ENCODE measurements at regions not wholly inside any gene's neighbourhood (a gene's known extent, or its start where the extent isn't known, plus 50 kb on each side); places are given as distances from the start of the nearest gene placed in this dataset.
A peak's percentile ranks its signal among the peaks of the same experiment; 100 is the strongest.

DNA sequence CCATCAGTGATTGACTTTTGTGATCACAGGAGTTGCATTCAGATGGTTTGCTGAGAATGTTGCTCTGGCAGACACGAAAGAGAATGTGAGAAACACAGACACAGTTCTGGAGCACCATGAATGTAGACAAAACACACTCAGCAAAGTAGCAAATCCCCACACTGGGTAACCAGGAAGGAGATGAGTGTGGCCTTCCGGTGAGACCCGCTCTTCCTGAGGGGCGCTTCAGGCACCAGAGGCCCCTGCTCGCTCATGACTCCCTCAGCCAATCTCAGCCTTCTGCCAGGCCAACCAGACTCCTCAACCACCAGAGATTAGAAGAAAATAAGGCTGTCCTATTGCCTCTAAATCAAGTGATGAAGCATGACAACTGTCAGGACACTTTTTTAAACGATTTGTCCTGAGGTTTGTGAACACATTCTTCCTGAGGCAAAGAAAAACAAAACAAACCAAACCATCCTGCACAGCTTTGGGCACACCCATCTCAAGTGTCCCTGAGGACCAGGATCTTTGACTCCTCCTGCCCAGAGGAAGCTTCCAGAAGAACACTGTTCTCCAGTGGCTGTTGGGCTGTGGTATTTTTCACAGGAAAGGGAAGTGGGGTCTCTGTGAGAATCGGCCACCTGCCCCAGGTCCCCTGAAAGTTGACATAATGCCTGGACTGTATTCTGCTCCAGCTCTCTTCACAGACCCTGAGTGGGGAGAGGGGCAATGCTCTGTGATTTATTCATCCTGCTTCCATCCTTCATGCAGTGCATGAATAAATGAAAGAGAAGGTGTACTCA, 152.8 kb downstream of the BCL11A start:
- DNase-seq, result no peak

- DNase-seq, result no peak
These were observed 159.0 kb downstream of the BCL11A start for GRCh38 chr2:60394463-60394862.

DNA sequence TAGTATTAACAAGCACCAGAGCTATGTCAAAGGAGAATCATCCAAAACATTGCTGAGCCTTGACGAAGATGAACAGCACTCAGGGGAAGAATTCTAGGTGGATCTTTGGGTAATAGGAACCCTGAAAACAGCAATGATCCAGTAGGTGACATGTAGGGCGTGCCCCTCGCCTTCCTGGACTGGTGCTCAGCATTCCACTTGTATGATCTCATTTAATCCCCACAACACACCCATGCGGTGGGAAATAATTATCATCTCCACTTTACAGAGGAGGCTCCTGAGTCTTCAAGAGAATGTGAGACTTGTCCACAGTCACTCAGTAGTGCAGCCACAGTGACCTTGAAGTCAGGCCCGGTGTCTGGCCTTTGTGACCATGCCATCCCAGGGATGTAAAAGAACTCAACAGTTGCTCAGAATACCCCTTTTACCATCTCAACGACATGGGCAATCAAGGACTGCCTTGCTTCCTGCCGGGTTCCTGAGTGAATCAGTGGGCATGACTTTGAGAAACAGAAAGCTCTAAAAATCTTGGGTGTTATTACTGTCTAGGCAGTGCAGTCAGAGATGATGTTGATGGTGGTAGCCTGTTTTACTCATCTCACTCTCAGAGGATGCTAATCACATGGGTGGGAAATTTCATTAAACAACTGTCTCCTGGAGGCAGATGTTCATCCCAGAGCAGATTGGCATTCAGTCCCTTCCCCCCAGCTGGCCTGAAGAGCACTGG, 161.6 kb downstream of the BCL11A start:
- no peak for DNase-seq

GRCh38 chr2:60391230-60391629, 162.2 kb downstream of the BCL11A start:
- DNase-seq, result peak; percentile 69

DNA sequence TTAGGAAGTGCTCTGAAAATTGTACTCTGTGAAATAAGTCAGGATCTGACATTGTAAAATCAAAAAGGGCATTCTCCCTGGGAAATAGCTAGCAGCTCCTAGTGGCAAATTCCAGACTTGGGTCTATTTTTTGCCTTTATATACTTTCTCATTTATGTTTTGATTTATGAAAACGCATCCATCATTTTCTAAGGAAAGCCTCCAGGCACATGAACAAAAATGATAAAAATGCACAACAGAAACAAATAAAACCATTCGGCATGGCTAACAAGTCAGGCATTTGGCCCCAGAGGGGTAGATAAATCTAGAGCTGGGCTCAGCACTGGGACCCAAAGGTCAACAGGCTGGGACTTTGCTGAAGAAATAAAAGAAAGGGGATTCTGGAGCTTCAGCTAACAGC, 167.0 kb downstream of the BCL11A start:
- no peak for DNase-seq

DNA sequence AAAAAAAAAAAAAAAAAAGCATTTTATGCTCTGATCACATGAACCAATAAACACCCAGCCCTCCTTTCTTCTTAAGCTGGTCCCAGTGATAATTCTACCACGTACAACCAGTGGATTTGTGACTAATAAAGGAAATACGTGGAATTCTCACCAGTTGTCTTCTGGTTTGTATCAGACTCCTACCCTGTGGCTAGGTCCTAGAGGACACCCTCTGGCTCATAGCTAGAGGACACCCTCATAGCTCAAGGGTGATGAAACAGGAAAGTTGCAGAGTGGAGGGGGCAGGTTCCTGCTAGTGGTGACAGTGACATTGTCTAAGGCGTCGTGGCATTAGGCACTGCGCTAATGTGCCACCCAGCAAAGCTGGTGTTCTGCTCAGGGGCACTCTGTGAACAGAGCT, 167.8 kb downstream of the BCL11A start:
- DNase-seq, result no peak

DNA sequence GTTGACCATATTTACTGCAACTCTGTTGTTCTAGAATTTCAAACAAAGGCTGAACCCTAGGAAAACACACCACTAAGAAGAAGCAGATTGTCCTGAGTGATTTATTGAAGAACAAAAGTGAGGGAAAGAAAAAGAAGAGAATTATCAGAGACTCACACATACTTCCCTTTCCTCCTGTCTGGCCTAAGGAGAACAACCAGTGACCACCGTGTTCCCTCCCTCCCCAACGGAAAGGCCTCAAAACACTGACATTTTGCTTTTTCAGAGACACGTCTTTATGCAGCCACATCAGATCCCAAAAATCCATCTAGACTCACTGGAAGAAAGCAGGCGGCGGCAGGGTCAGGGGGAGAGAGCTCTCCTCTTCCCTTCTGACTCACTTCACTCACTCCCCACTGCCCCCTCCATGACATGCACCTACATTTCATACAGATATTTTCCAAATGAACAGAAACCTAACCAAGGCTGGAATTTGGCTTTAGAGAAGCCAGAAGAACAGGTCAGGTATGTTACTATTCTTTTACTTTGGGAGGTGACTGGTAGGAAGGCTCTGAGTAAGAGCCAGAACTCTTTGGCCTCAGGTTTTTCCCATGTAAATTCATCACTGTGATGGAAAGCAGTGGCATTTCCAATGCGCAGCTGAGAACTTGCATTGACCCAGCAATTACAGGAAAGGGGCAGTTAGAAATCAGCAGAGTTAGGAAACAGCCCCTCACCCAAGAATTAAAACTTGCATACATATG, 169.9 kb downstream of the BCL11A start:
- DNase-seq, result no peak

DNA sequence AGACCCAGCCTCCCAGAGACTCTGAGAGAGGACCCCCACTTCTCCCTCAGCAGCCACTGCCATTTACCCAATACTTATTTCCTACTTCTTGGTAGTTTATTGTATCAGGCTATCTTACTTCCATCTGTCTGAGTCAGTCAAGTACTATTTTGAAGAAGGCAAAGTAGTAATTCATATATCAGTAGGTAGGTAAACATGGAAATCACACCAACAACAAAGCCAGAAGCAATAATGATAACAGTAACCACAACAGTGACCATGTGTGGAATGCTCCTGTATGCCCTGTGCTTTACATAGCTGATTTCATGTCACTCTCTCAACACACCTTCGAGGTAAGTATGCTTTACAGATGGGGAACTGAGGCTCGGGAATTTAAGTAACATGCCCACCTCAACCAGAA, 173.0 kb downstream of the BCL11A start:
- DNase-seq, result no peak

DNA sequence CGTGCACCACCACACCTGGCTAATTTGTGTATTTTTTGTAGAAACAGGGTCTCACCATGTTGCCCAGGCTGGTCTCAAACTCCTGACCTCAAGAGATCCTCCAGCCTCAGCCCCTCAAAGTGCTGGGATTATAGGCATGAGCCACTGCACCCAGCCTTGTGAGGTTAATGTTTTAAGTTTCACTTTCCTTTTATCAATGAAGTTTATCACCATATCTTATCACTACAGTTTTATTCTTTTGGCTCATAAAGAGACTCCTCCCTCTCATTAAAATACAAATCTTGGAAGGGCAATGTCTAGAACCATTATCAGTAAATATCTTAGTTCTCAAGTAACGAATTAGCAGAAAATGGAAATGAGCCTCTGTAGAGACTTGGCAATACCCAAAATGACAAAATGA, 173.8 kb downstream of the BCL11A start:
- DNase-seq, result no peak

DNA sequence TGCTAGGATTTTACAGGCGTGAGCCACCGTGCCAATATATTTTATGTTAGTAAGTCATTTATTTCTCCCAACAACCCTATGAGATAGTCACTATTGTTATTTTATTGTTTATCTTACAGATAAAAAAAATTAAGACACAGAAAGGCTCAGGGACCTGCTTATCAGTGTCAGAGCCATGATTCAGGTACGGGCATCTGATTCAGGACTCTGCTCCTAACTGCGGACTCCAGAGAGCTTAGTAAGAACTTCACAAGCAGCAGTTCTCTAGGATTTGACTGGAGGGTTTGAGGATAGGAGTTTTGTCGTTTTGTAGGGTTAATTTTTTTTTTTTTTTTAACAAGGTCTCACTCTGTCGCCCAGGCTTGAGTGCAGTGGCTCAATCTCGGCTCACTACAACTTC, 174.2 kb downstream of the BCL11A start:
- DNase-seq, result no peak

DNA sequence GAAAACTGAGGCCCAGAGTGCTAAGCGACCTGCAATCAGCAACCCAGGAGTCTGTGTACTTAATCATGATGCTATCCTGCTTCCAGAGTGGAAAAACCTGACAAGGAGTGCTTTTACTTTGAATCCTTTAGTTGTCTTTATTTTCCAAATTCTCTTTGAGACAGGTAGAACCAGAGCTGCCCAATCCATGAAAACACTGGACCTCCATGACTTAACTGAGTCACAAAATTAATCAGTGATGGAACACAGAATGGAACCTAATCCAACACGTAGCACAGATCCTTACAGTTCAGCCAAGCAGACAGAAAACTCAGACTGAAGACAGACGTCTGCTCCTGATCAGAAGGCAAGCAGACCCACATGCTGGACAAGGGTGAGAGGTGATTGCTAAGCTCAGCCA, 175.6 kb downstream of the BCL11A start:
- DNase-seq, result no peak

GRCh38 chr2:60376252-60376651, 177.2 kb downstream of the BCL11A start:
- no peak for DNase-seq

DNA sequence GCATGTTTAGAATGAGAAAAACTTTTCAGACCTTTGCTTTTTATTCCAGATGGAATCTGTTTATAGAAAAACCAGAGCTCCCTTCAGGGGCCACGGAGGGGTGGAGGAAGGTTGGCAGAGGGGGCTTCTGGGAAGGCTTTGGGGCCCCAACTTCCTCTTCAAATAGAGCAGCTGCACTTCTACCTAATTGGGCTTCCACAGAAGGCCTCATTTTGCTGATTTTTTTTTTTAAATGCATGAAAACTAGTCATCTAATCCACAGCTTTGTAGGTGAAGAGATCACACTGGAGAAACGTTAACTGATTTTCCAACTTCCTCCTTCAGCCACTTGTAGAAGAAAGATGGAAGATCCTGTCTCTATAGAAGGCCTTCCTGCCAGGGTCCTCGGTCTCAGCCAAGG, 181.8 kb downstream of the BCL11A start:
- no peak for DNase-seq

GRCh38 chr2:60371219-60371618, 182.2 kb downstream of the BCL11A start:
- no peak for DNase-seq

DNA sequence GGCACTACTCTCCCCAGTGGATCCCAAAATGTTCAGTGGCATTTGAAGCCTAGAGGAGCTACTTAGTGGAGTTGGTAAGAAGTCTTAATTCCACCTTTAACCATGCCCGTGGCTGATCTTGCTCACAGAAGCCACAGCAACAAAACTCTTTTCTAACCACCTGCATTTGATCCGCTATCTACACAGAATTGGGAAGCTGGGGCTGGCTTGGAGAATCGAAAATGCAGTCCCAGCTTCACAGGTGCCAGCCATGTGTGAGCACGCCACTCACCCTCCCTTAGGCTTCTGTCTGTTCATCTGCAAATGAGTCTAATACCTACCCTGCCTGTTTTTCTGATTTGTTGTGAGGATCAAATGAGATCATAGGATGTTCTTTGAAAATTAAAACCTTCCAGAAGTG, 182.6 kb downstream of the BCL11A start:
- no peak for DNase-seq

GRCh38 chr2:60368456-60368855, 185.0 kb downstream of the BCL11A start:
- no peak for DNase-seq

- no peak for DNase-seq
These were observed 187.2 kb downstream of the BCL11A start for GRCh38 chr2:60366135-60366712.

GRCh38 chr2:60365556-60365955, 187.9 kb downstream of the BCL11A start:
- no peak for DNase-seq

DNA sequence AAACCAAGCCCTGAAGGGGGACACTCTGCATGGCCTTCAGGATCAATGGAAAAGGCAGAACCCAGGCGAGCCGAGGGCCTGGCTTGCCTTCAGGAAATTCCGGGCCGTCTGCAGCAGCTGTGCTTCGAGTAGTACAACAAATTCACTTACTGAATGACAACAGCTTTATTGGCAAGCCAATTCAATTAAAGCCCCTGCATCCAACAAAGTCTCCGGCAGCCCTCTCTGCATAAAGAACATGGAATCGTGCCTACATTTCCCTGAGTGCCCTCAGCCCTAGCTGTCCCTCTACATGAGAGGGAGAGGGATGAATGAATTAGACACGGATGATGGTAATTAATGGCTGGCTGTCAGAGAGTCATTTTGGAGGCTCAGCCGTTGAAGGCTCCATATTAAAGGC, 189.0 kb downstream of the BCL11A start:
- no peak for DNase-seq

- DNase-seq, result no peak
These were observed 192.0 kb downstream of the BCL11A start for GRCh38 chr2:60361498-60361897.

GRCh38 chr2:60359569-60359968, 193.9 kb downstream of the BCL11A start:
- DNase-seq, result no peak

DNA sequence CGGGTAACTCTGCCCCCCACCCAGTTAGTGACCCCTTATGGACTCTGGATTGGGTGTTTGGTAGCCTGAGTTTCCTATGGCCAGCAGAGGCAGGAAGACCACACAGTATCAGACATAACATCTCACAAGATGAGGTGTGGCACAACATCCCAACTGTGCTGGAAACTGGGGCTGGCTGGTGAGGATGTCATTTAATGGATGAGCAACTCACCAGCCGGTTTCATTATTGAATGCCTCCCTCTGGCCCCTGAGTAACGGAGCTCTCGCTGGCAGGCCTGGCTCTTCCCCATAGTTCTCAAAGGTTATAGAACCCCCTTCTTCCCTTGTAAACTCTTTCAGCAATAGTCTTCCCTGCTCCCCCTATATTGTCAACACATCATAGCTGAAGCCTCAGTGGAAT, 195.0 kb downstream of the BCL11A start:
- no peak for DNase-seq

DNA sequence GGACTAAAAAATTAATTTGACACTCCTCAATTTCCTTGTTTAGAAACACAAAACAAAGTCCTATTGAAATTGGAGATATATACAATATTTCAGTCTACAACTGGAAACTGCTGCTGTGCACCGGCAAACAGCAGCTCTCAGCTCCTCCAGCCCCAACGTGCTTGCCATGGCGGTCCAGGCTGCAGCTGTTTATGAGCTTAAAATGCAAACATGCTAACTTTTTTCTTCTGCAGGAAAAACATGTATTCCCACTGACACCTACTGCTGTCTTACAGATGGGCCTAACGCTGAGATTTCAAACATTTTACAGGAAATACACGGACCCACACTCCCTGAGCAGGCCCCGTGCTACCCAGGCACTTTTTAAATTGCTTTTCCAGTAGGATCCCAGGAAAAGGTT, 195.5 kb downstream of the BCL11A start:
- no peak for DNase-seq

DNA sequence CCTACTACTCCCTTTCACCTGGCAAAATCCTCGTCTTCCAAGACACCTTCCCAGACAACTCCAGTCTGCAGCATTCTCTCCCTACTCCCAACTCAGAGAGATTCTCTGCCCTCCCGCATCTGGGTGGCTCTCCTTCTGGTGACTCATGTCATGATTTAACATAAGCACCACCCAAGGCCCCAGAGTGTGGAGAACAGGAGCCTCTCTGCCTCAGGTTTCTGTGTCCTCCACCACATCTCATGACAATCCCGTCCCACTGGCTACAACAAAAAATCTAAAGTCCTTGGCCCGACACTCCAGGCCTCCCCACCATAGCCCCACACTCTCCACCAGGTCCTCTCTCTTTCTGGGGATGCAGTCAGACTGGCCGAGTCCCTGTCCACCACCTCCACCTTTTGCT, 197.1 kb downstream of the BCL11A start:
- no peak for DNase-seq
